PC-9 (cell line): ENCODE measurements at regions not wholly inside any gene's neighbourhood (a gene's known extent, or its start where the extent isn't known, plus 50 kb on each side); places are given as distances from the start of the nearest gene placed in this dataset.

Source experiments
- BruUV-seq: library from RNA; stranded (reverse); fragments of 400-500 nt; replicated peaks from 2 replicates; lab custom pipeline; 2021; lab: Mats Ljungman, UMichigan
- CTCF ChIA-PET: fragments of 300-600 bp; sonication (Branson Sonifier 250); formaldehyde crosslinking; loops from one replicate; lab custom pipeline; 2022; ENCODE audit warnings: antibody characterized with exemption; lab: Charles Lee
- POLR2A ChIA-PET: fragments of 300-600 bp; sonication (Branson Sonifier 250); formaldehyde crosslinking; loops from one replicate; lab custom pipeline; 2022; ENCODE audit warnings: antibody characterized with exemption; ENCODE audit not compliant: unreplicated experiment; lab: Charles Lee
- DNase-seq, 2 experiments: peaks; one replicate each; pipeline versions ENCODE4 v3.0.0 to v3.0.0-alpha.2; 2015 to 2022; ENCODE audit warnings: mixed read lengths in 1 of 2
- H2AFZ ChIP-seq: fragments of 200-600 bp; sonication (generic); 2 replicates; pipeline ENCODE4 v1.8.1; 2017; ENCODE audit warnings: antibody characterized with exemption
- H3F3A ChIP-seq: fragments of 200-600 bp; sonication (generic); 2 replicates; pipeline ENCODE4 v1.8.1; 2017; ENCODE audit warnings: antibody characterized with exemption, mild to moderate bottlenecking, low read depth; ENCODE audit not compliant: insufficient read depth
- H3K27ac ChIP-seq: fragments of 200-600 bp; sonication (generic); 2 replicates; pipeline ENCODE4 v1.6.1; 2016; ENCODE audit warnings: mixed run types
- H3K27me3 ChIP-seq: fragments of 200-600 bp; sonication (generic); 2 replicates; pipeline ENCODE4 v1.6.1; 2016; ENCODE audit warnings: low read depth, mixed run types; ENCODE audit not compliant: insufficient read depth
- H3K36me3 ChIP-seq: fragments of 200-600 bp; sonication (generic); 2 replicates; pipeline ENCODE4 v1.6.1; 2016; ENCODE audit warnings: low read depth, mixed run types
- H3K4me1 ChIP-seq: fragments of 200-600 bp; sonication (generic); replicated peaks from 2 replicates; pipeline ENCODE4 v1.6.1; 2016; ENCODE audit warnings: mixed run types; ENCODE audit not compliant: insufficient read depth
- H3K4me2 ChIP-seq: fragments of 200-600 bp; sonication (generic); 2 replicates; pipeline ENCODE4 v1.6.1; 2017; ENCODE audit warnings: mixed run types
- H3K4me3 ChIP-seq: fragments of 200-600 bp; sonication (generic); 2 replicates; pipeline ENCODE4 v1.6.1; 2016; ENCODE audit warnings: mixed run types
- H3K79me2 ChIP-seq: fragments of 200-600 bp; sonication (generic); 2 replicates; pipeline ENCODE4 v1.6.1; 2017; ENCODE audit warnings: low read depth, mixed run types
- H3K9me2 ChIP-seq: fragments of 200-600 bp; sonication (generic); 2 replicates; pipeline ENCODE4 v1.8.1; 2017; ENCODE audit warnings: mild to moderate bottlenecking; ENCODE audit not compliant: insufficient read depth
- H3K9me3 ChIP-seq: fragments of 200-600 bp; sonication (generic); 2 replicates; pipeline ENCODE4 v1.8.1; 2016; ENCODE audit warnings: low read depth; ENCODE audit not compliant: insufficient read depth
- H4K20me1 ChIP-seq: fragments of 200-600 bp; sonication (generic); 2 replicates; pipeline ENCODE4 v1.8.1; 2017; ENCODE audit not compliant: insufficient read depth
- CTCF ChIP-seq: fragments of 200-600 bp; sonication (generic); conservative IDR thresholded peaks from 2 replicates; pipeline ENCODE4 v1.6.1; 2017; ENCODE audit warnings: mixed run types, antibody characterized with exemption, mild to moderate bottlenecking, moderate library complexity
- EZH2 ChIP-seq: fragments of 200-600 bp; sonication (generic); IDR thresholded peaks from 2 replicates; pipeline ENCODE4 v1.8.0; 2017; ENCODE audit warnings: antibody characterized with exemption, low read depth
- intact Hi-C: fragments of 100-400 bp; cut with micrococcal nuclease; formaldehyde crosslinking; loops from one replicate; pipeline ENCODE4 v1.10.0; 2022; ENCODE audit not compliant: unreplicated experiment

- no peaks in the 10 kb centered on the region; the same call in 1 of the 2 replicates for H4K20me1 ChIP-seq
- BruUV-seq = no TSS peak
- H3K9me3 ChIP-seq = no peaks in the 10 kb centered on the region
- H3K4me1 ChIP-seq = no peaks in the 10 kb centered on the region
- intact Hi-C loops = no loop called here
- TF ChIP-seq CTCF = no peak
- no peak for TF ChIP-seq EZH2
- H3K4me2 ChIP-seq = no peak overlapping the region
- H3K9me2 ChIP-seq = no peaks in the 10 kb centered on the region
- H3K27ac ChIP-seq = no peak overlapping the region
- POLR2A ChIA-PET = no interaction called here
- no peak overlapping the region for H3K4me3 ChIP-seq
- no peaks in the 10 kb centered on the region for H3K27me3 ChIP-seq
- CTCF ChIA-PET = no interaction called here
- H3F3A ChIP-seq = no peaks in the 10 kb centered on the region
- H3K79me2 ChIP-seq = no peaks in the 10 kb centered on the region
- H3K36me3 ChIP-seq = no peaks in the 10 kb centered on the region
- no peak for DNase-seq
- H2AFZ ChIP-seq = no peak overlapping the region
Observed at GRCh38 chr6:103908898-103909297, 950.8 kb downstream of the HACE1 start.

GRCh38 chr6:103895136-103895535 lies 964.6 kb downstream of the HACE1 start:
- no peaks in the 10 kb centered on the region for H3K4me1 ChIP-seq
- BruUV-seq = no TSS peak
- no peak overlapping the region for H2AFZ ChIP-seq
- DNase-seq = no peak
- no peaks in the 10 kb centered on the region for H3K36me3 ChIP-seq
- no peaks in the 10 kb centered on the region for H3K9me2 ChIP-seq
- no peaks in the 10 kb centered on the region for H3K27me3 ChIP-seq
- no peak overlapping the region for H3K27ac ChIP-seq
- no peaks in the 10 kb centered on the region for H3F3A ChIP-seq
- H3K79me2 ChIP-seq = no peaks in the 10 kb centered on the region
- H3K9me3 ChIP-seq = no peaks in the 10 kb centered on the region
- CTCF ChIA-PET = no interaction called here
- intact Hi-C loops = no loop called here
- POLR2A ChIA-PET = no interaction called here
- TF ChIP-seq CTCF (no peak), EZH2 (no peak)
- H3K4me2 ChIP-seq = no peak overlapping the region
- H3K4me3 ChIP-seq = no peak overlapping the region
- H4K20me1 ChIP-seq = no peaks in the 10 kb centered on the region

- ChIA-PET POLR2A (no interaction called here), CTCF (no interaction called here)
- Histone ChIP-seq H3K27me3 (no peaks in the 10 kb centered on the region), H3F3A (no peaks in the 10 kb centered on the region), H3K79me2 (no peaks in the 10 kb centered on the region), H3K9me3 (no peaks in the 10 kb centered on the region), H3K4me3 (no peak overlapping the region), H4K20me1 (no peaks in the 10 kb centered on the region), H2AFZ (no peak overlapping the region), H3K4me1 (no peaks in the 10 kb centered on the region), H3K4me2 (no peak overlapping the region), H3K27ac (no peak overlapping the region), H3K36me3 (no peaks in the 10 kb centered on the region), H3K9me2 (no peaks in the 10 kb centered on the region)
- intact Hi-C loops = no loop called here
- no TSS peak for BruUV-seq
- no peak for DNase-seq
- TF ChIP-seq EZH2 (no peak), CTCF (no peak)
Observed at GRCh38 chr6:103893141-103893581, 966.6 kb downstream of the HACE1 start.
